K562 (cell line): ENCODE measurements at regions not wholly inside any gene's neighbourhood (a gene's known extent, or its start where the extent isn't known, plus 50 kb on each side); places are given as distances from the start of the nearest gene placed in this dataset.

ENCODE experiments used
- ARHGAP35 ChIP-seq: fragments of 450-650 bp; IDR thresholded peaks from 2 replicates; pipeline ENCODE4 v1.6.1; 2018; ENCODE audit not compliant: partially characterized antibody
- CREM ChIP-seq: IDR thresholded peaks from 2 replicates; pipeline ENCODE4 v1.6.1; 2014; ENCODE audit warnings: antibody characterized with exemption, low read depth
- KDM4B ChIP-seq, 2 experiments: fragments of 450-650 bp in 1 of 2; sonication (generic) in 1 of 2; IDR thresholded peaks; 2 replicates each; pipeline ENCODE4 v1.6.1; 2016 to 2017; ENCODE audit warnings: borderline replicate concordance in 2 of 2, antibody characterized with exemption in 1 of 2, low read depth in 1 of 2, mild to moderate bottlenecking in 1 of 2
- RBM34 ChIP-seq: fragments of 200-400 bp; formaldehyde crosslinking; IDR thresholded peaks from 2 replicates; pipeline ENCODE4 v1.6.1; 2018; ENCODE audit warnings: low read length, borderline replicate concordance; ENCODE audit not compliant: insufficient read depth
- SAFB ChIP-seq: fragments of 200-400 bp; formaldehyde crosslinking; IDR thresholded peaks from 2 replicates; pipeline ENCODE4 v1.6.1; 2017; ENCODE audit warnings: low read depth, low read length, borderline replicate concordance
- TAF1 ChIP-seq: IDR thresholded peaks from 2 replicates; pipeline ENCODE4 v1.6.1; 2011; ENCODE audit warnings: mild to moderate bottlenecking, low read length, moderate library complexity; ENCODE audit not compliant: insufficient read depth, control insufficient read depth, severe bottlenecking; ENCODE audit errors: extremely low read depth
- ZNF24 ChIP-seq: fragments of 450-650 bp; IDR thresholded peaks from 2 replicates; pipeline ENCODE4 v1.6.1; 2016
- TF ChIP-seq, protein P1 (sequence below), 2 experiments: fragments of 450-650 bp in 1 of 2; sonication (generic) in 1 of 2; formaldehyde crosslinking in 1 of 2; IDR thresholded peaks; 2 replicates each; pipeline versions ENCODE4 v1.7.1 to v1.9.0; 2016 to 2022; ENCODE audit warnings: inconsistent platforms in 1 of 2, mild to moderate bottlenecking in 1 of 2, missing genetic modification reagents in 1 of 2
- TF ChIP-seq, protein P2 (sequence below): IDR thresholded peaks from 2 replicates; pipeline ENCODE4 v1.6.1; 2011; ENCODE audit warnings: borderline replicate concordance, low read depth, mild to moderate bottlenecking, moderate library complexity, low read length; ENCODE audit not compliant: insufficient read depth, poor library complexity, severe bottlenecking
- TF ChIP-seq, protein P3 (sequence below): fragments of 450-650 bp; IDR thresholded peaks from 2 replicates; pipeline ENCODE4 v1.6.1; 2014; ENCODE audit warnings: low read depth, mild to moderate bottlenecking, moderate library complexity, borderline replicate concordance
- TF ChIP-seq, protein P4 (sequence below), 2 experiments: fragments of 450-650 bp in 1 of 2; sonication (generic) in 1 of 2; formaldehyde crosslinking; conservative IDR thresholded peaks; 2 replicates each; pipeline versions ENCODE4 v1.4.0 to v1.8.1; 2020 to 2022; ENCODE audit warnings: mild to moderate bottlenecking in 1 of 2, missing genetic modification reagents in 1 of 2

DNA sequence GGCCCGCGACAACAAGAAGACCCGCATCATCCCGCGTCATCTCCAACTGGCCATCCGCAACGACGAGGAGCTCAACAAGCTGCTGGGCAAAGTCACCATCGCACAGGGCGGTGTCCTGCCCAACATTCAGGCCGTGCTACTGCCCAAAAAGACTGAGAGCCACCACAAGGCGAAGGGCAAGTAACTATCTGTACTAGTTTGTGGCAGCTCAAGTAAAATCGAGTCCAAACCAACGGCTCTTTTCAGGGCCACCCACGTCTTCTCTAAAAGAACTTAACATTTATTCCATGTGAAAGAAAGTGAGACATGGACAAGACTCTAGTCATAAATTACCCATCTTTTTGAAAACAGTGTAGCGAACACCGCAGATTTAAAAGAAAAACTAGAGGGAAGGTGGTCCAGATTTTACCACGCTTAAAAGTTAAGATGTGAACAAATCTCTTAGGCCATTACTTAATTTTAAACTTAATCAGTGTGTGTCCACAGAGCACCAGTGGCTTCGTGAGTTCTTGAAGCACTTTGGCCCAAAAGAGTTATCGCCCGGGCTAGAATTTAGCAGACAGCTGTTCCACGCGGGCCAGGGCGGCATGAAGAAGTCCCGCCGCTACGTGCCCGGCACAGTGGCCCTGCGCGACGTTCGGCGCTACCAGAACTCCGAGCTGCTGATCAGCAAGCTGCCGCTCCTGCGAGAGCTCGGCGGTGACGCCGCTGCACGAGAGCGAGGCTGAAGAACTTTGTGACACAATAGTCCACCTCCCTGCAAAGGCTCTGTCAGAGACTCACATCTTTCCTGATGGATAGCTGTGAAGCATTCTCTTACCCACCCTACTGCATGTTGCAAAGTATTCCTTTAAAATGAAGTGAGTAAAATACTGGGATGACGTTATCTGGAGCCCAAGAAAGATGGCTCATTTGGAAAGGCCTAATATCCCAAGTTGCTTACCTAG, 113.9 kb upstream of the PRSS16 start (continued):
- TF ChIP-seq, protein P1, sequence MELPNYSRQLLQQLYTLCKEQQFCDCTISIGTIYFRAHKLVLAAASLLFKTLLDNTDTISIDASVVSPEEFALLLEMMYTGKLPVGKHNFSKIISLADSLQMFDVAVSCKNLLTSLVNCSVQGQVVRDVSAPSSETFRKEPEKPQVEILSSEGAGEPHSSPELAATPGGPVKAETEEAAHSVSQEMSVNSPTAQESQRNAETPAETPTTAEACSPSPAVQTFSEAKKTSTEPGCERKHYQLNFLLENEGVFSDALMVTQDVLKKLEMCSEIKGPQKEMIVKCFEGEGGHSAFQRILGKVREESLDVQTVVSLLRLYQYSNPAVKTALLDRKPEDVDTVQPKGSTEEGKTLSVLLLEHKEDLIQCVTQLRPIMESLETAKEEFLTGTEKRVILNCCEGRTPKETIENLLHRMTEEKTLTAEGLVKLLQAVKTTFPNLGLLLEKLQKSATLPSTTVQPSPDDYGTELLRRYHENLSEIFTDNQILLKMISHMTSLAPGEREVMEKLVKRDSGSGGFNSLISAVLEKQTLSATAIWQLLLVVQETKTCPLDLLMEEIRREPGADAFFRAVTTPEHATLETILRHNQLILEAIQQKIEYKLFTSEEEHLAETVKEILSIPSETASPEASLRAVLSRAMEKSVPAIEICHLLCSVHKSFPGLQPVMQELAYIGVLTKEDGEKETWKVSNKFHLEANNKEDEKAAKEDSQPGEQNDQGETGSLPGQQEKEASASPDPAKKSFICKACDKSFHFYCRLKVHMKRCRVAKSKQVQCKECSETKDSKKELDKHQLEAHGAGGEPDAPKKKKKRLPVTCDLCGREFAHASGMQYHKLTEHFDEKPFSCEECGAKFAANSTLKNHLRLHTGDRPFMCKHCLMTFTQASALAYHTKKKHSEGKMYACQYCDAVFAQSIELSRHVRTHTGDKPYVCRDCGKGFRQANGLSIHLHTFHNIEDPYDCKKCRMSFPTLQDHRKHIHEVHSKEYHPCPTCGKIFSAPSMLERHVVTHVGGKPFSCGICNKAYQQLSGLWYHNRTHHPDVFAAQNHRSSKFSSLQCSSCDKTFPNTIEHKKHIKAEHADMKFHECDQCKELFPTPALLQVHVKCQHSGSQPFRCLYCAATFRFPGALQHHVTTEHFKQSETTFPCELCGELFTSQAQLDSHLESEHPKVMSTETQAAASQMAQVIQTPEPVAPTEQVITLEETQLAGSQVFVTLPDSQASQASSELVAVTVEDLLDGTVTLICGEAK (IDR thresholded peaks at IDR 0.05), result no peak
- TF ChIP-seq, protein P1 (CRISPR knock-in tag; IDR thresholded peaks at IDR 0.05), result peak; percentile 75
- TF ChIP-seq, protein P2, sequence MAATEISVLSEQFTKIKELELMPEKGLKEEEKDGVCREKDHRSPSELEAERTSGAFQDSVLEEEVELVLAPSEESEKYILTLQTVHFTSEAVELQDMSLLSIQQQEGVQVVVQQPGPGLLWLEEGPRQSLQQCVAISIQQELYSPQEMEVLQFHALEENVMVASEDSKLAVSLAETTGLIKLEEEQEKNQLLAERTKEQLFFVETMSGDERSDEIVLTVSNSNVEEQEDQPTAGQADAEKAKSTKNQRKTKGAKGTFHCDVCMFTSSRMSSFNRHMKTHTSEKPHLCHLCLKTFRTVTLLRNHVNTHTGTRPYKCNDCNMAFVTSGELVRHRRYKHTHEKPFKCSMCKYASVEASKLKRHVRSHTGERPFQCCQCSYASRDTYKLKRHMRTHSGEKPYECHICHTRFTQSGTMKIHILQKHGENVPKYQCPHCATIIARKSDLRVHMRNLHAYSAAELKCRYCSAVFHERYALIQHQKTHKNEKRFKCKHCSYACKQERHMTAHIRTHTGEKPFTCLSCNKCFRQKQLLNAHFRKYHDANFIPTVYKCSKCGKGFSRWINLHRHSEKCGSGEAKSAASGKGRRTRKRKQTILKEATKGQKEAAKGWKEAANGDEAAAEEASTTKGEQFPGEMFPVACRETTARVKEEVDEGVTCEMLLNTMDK, result no peak
- TF ChIP-seq, protein P3, sequence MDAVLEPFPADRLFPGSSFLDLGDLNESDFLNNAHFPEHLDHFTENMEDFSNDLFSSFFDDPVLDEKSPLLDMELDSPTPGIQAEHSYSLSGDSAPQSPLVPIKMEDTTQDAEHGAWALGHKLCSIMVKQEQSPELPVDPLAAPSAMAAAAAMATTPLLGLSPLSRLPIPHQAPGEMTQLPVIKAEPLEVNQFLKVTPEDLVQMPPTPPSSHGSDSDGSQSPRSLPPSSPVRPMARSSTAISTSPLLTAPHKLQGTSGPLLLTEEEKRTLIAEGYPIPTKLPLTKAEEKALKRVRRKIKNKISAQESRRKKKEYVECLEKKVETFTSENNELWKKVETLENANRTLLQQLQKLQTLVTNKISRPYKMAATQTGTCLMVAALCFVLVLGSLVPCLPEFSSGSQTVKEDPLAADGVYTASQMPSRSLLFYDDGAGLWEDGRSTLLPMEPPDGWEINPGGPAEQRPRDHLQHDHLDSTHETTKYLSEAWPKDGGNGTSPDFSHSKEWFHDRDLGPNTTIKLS, result peak; percentile 69; the same call in 1 of the 2 replicates
- TF ChIP-seq ARHGAP35 (no peak), TAF1 (peak; percentile 74), RBM34 (no peak), SAFB (peak; percentile 69), KDM4B (IDR thresholded peaks at IDR 0.05; ENCODE audit: borderline replicate concordance in 2 of 2, low read depth in 1 of 2) (0 out of 4 replicates have a peak, but pooled peaks of 1 of the 2 experiments have one; percentile 15), ZNF24 (no peak; the same call in 1 of the 2 replicates), CREM (peak; percentile 76)
- TF ChIP-seq, protein P4, sequence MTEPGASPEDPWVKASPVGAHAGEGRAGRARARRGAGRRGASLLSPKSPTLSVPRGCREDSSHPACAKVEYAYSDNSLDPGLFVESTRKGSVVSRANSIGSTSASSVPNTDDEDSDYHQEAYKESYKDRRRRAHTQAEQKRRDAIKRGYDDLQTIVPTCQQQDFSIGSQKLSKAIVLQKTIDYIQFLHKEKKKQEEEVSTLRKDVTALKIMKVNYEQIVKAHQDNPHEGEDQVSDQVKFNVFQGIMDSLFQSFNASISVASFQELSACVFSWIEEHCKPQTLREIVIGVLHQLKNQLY (CRISPR knock-in tag; conservative IDR thresholded peaks at IDR 0.05), result peak; percentile 88 to 96
